ENCODE measurements at regions not wholly inside any gene's neighbourhood (a gene's known extent, or its start where the extent isn't known, plus 50 kb on each side); places are given as distances from the start of the nearest gene placed in this dataset.

- Mint-ChIP-seq H3K27ac (peak overlapping the region; percentile 68), H3K36me3 (ENCODE audit: low read depth) (peaks cover 2% of the 10 kb centered on the region), H3K27me3 (peaks cover 55% of the 10 kb centered on the region), H3K4me3 (no peak overlapping the region), H3K4me1 (peaks cover 2% of the 10 kb centered on the region)
- ATAC-seq (no peak), DNase-seq (no peak)
- no peaks in the 10 kb centered on the region for H3K9me3 ChIP-seq (ENCODE audit: control insufficient read depth, low read length, poor library complexity, severe bottlenecking)
Observed at GRCh38 chr11:134754521-134755198, 342.6 kb upstream of the B3GAT1 start.

DNA sequence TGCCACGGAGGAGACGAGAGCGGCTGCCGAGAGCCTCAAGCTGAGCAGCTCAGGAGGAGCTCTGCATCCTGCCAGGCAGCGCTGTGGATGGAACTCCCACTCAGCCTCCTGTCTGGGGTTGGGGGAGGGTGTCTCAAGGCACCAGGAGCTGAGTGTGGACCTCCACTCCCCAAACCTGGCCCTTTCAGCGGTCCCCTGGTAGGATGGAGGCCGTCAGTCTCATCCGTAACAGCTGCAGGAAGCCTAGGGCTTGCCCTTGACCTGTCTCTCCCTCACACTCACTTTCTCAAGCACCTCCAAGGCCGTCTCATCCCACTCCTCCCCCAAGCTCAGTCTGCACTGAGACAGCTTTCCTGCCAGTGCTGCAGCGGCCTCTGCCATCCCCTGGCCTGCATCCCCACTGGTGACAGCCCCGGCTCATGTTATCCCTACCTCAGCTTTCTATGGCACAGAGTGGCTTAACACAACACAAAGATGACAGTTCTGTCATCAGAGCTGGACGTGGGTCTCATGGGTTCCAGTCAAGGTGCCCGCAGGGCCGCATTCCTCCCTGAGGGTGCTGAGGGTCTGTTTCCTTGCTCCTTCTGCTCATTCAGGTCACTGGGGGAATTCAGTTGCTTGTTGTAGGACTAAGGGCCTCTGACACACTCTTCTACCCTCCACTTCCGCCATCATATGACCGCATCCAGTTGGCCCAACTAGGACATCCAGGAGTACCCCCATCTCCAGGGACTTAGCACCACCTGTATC lies 341.9 kb upstream of the B3GAT1 start:
- Mint-ChIP-seq H3K4me1 (peaks cover 2% of the 10 kb centered on the region), H3K36me3 (ENCODE audit: low read depth) (peaks cover 2% of the 10 kb centered on the region), H3K4me3 (no peak overlapping the region), H3K27me3 (peaks cover 62% of the 10 kb centered on the region), H3K27ac (peak overlapping the region; percentile 68)
- no peaks in the 10 kb centered on the region for H3K9me3 ChIP-seq (ENCODE audit: control insufficient read depth, low read length, poor library complexity, severe bottlenecking)
- ATAC-seq (no peak), DNase-seq (no peak)

GRCh38 chr11:134752964-134753770 lies 341.1 kb upstream of the B3GAT1 start:
- Mint-ChIP-seq H3K27ac (peak overlapping the region; percentile 68), H3K4me3 (no peak overlapping the region), H3K27me3 (peaks cover 62% of the 10 kb centered on the region), H3K36me3 (ENCODE audit: low read depth) (peaks cover 2% of the 10 kb centered on the region), H3K4me1 (peaks cover 2% of the 10 kb centered on the region)
- ATAC-seq (no peak), DNase-seq (no peak)
- no peaks in the 10 kb centered on the region for H3K9me3 ChIP-seq (ENCODE audit: control insufficient read depth, low read length, poor library complexity, severe bottlenecking)

DNA sequence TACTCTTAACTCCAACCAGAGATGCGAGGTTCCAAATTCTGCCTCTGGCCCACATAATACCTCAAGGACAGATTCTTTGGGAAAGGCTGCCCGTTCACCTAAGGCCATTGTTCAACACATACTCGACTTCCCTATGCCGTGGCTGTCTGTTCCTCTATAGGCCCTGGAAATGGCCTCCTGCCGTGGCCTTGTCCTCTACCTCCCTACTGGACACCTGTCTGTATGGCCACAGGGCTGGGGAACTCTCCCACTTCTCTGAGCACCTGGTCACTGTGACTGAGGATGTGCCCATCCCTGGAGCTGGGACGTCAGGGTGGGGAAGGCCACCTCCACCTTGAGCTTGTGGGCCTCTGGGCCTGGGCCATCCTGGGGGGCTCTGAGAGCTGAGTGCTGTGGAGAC lies 340.5 kb upstream of the B3GAT1 start:
- DNase-seq (no peak), ATAC-seq (no peak)
- Mint-ChIP-seq H3K4me1 (peaks cover 2% of the 10 kb centered on the region), H3K27ac (no peak overlapping the region), H3K36me3 (ENCODE audit: low read depth) (peaks cover 2% of the 10 kb centered on the region), H3K4me3 (no peak overlapping the region), H3K27me3 (peaks cover 62% of the 10 kb centered on the region)
- no peaks in the 10 kb centered on the region for H3K9me3 ChIP-seq (ENCODE audit: control insufficient read depth, low read length, poor library complexity, severe bottlenecking)

DNA sequence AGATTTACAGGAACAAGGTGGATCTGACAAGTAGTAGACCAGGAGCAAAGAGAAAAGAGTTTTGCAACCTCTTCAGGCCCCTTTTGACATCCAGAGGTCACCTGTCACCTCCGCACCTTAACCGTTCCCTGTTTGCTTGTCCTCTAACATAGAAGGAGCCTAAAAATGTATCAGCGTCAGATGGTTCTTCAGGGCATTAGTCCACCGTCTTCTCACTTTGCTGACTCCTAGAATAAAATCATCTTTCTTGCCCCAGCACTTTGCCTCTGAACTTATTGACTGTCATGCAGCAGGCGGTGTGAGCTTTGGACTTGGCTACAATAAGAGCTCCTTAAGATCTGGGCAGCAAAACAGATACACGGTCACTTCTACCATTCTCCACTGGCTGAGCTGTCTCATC lies 339.7 kb upstream of the B3GAT1 start:
- no peak for ATAC-seq
- H3K9me3 ChIP-seq (ENCODE audit: control insufficient read depth, low read length, poor library complexity, severe bottlenecking) = no peaks in the 10 kb centered on the region
- Mint-ChIP-seq H3K27me3 (peaks cover 57% of the 10 kb centered on the region), H3K27ac (no peak overlapping the region), H3K4me1 (peaks cover under 1% of the 10 kb centered on the region), H3K36me3 (ENCODE audit: low read depth) (peaks cover 2% of the 10 kb centered on the region), H3K4me3 (no peak overlapping the region)
- DNase-seq = no peak

DNA sequence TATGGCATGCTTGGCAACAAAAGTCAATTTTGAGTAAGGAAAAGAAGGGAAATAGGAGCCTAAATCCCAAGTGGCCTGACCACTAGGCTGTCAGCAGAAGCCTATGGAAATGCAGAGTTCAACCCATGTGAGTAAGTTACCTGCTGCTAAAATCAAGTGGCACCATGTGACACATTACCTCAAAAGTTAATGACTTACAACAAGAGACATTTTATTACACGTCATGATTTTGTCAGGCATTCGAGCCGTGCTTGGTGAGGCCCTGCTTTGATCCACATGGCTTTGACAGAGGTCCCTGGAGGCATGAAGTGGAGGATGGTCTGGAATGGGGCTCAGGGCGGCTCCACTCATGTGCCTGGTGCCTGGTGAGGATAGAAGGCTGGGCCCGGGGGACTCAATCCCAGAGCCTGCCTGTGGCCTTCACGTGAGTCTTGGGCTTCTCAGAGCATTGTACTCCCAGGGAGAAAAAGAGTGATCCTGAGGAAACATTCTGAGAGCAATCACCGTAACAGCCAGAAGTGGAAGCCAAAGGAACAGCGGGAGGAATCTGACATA lies 339.1 kb upstream of the B3GAT1 start:
- peaks cover 2% of the 10 kb centered on the region for H3K36me3 Mint-ChIP-seq (ENCODE audit: low read depth)
- peaks cover 51% of the 10 kb centered on the region for H3K27me3 Mint-ChIP-seq
- DNase-seq (no peak), ATAC-seq (no peak)
- H3K4me1 Mint-ChIP-seq = no peaks in the 10 kb centered on the region
- no peak overlapping the region for H3K27ac Mint-ChIP-seq
- no peaks in the 10 kb centered on the region for H3K9me3 ChIP-seq (ENCODE audit: control insufficient read depth, low read length, poor library complexity, severe bottlenecking)
- H3K4me3 Mint-ChIP-seq = no peak overlapping the region

GRCh38 chr11:134750619-134751018 lies 338.6 kb upstream of the B3GAT1 start:
- H3K9me3 ChIP-seq (ENCODE audit: control insufficient read depth, low read length, poor library complexity, severe bottlenecking) = no peaks in the 10 kb centered on the region
- H3K27ac Mint-ChIP-seq = no peak overlapping the region
- H3K4me1 Mint-ChIP-seq = no peaks in the 10 kb centered on the region
- ATAC-seq = no peak
- H3K36me3 Mint-ChIP-seq (ENCODE audit: low read depth) = peaks cover 2% of the 10 kb centered on the region
- no peak for DNase-seq
- peaks cover 48% of the 10 kb centered on the region for H3K27me3 Mint-ChIP-seq
- H3K4me3 Mint-ChIP-seq = no peak overlapping the region

GRCh38 chr11:134749040-134749839 lies 337.2 kb upstream of the B3GAT1 start:
- DNase-seq (no peak), ATAC-seq (no peak)
- H3K27ac Mint-ChIP-seq = no peak overlapping the region
- no peaks in the 10 kb centered on the region for H3K4me1 Mint-ChIP-seq
- no peak overlapping the region for H3K4me3 Mint-ChIP-seq
- no peaks in the 10 kb centered on the region for H3K9me3 ChIP-seq (ENCODE audit: control insufficient read depth, low read length, poor library complexity, severe bottlenecking)
- peaks cover 2% of the 10 kb centered on the region for H3K36me3 Mint-ChIP-seq (ENCODE audit: low read depth)
- H3K27me3 Mint-ChIP-seq = peaks cover 40% of the 10 kb centered on the region

GRCh38 chr11:134746609-134747008 lies 334.6 kb upstream of the B3GAT1 start:
- ATAC-seq = no peak
- H3K27ac Mint-ChIP-seq = no peak overlapping the region
- no peak for DNase-seq
- H3K4me1 Mint-ChIP-seq = no peaks in the 10 kb centered on the region
- H3K9me3 ChIP-seq (ENCODE audit: control insufficient read depth, low read length, poor library complexity, severe bottlenecking) = no peaks in the 10 kb centered on the region
- peaks cover 16% of the 10 kb centered on the region for H3K27me3 Mint-ChIP-seq
- H3K4me3 Mint-ChIP-seq = no peak overlapping the region
- H3K36me3 Mint-ChIP-seq (ENCODE audit: low read depth) = peaks cover 2% of the 10 kb centered on the region

- no peak overlapping the region for H3K4me3 Mint-ChIP-seq
- peaks cover 16% of the 10 kb centered on the region for H3K27me3 Mint-ChIP-seq
- H3K36me3 Mint-ChIP-seq (ENCODE audit: low read depth) = peaks cover 2% of the 10 kb centered on the region
- no peak overlapping the region for H3K27ac Mint-ChIP-seq
- H3K9me3 ChIP-seq (ENCODE audit: control insufficient read depth, low read length, poor library complexity, severe bottlenecking) = no peaks in the 10 kb centered on the region
- no peak for DNase-seq
- H3K4me1 Mint-ChIP-seq = no peaks in the 10 kb centered on the region
- no peak for ATAC-seq
Observed at GRCh38 chr11:134745456-134745855, 333.4 kb upstream of the B3GAT1 start.

- Mint-ChIP-seq H3K27ac (no peak overlapping the region), H3K36me3 (ENCODE audit: low read depth) (peaks cover 2% of the 10 kb centered on the region), H3K27me3 (peaks cover 8% of the 10 kb centered on the region), H3K4me3 (no peak overlapping the region), H3K4me1 (no peaks in the 10 kb centered on the region)
- ATAC-seq (no peak), DNase-seq (no peak)
- H3K9me3 ChIP-seq (ENCODE audit: control insufficient read depth, low read length, poor library complexity, severe bottlenecking) = no peaks in the 10 kb centered on the region
Observed at GRCh38 chr11:134743820-134744195, 331.8 kb upstream of the B3GAT1 start.

DNA sequence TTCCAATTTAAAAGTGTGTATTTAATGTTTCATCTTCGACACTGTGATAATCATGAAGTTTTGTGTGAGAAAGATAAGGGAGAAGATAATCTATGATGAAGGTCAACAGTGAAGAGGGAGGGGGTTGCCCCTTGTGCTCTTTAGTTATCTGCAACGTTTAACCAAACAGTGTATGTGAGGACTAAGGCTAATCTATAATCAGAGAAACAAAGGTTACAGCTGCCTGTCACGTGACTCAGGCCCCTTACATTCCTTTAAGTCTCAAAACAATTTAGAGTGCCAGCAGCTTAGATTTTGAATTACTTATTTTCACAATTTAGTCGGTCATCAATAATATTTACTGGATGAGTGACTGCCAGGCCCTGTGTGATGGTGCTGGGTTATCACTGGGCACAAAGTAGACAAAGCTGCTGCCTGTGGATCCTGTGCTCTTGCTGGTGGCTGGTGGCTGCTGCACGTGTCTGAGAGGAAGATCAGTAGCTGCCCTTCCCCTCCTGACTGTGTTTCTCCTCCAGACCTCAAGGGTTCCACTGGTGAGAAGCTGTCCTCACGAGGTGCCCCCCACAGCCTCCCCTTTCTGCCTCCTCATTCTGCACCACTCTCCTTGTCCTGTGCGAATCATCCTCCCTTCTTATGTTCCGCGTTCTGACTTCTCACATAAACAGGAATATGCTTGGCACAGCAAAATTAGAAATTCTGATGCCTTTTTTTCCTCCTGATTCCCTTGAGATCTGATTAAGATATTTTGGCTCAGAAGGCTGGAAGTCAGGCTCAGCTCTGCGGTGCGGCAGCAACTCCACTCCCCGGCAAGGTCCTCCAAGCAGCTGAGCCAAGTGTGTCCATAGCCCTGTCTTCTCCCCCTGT lies 331.1 kb upstream of the B3GAT1 start:
- peaks cover 8% of the 10 kb centered on the region for H3K27me3 Mint-ChIP-seq
- H3K9me3 ChIP-seq (ENCODE audit: control insufficient read depth, low read length, poor library complexity, severe bottlenecking) = no peaks in the 10 kb centered on the region
- no peak for ATAC-seq
- no peaks in the 10 kb centered on the region for H3K4me1 Mint-ChIP-seq
- no peak overlapping the region for H3K4me3 Mint-ChIP-seq
- DNase-seq = no peak
- peaks cover 2% of the 10 kb centered on the region for H3K36me3 Mint-ChIP-seq (ENCODE audit: low read depth)
- no peak overlapping the region for H3K27ac Mint-ChIP-seq

All from T-helper 17 cell (primary cell).